Neutrophil (primary cell): ENCODE measurements at regions not wholly inside any gene's neighbourhood (a gene's known extent, or its start where the extent isn't known, plus 50 kb on each side); places are given as distances from the start of the nearest gene placed in this dataset.
"Not testable (repeated sequence)": the region's sequence is repeated elsewhere in the genome, so short reads cannot be mapped to it uniquely, and the experiment has no call there.

ENCODE experiments used
- H3K27ac ChIP-seq: fragments of 200-600 bp; sonication (generic); 2 replicates; pipeline ENCODE4 v1.5.1; 2016; ENCODE audit warnings: mild to moderate bottlenecking, moderate library complexity
- H3K27me3 ChIP-seq: fragments of 200-600 bp; sonication (generic); 2 replicates; pipeline ENCODE4 v1.6.0; 2016; ENCODE audit warnings: mild to moderate bottlenecking
- H3K36me3 ChIP-seq: fragments of 200-600 bp; sonication (generic); 2 replicates; pipeline ENCODE4 v1.5.1; 2017
- H3K4me1 ChIP-seq, 2 experiments: fragments of 200-600 bp in 1 of 2; sonication (generic) in 1 of 2; 1 replicate in 1 of 2; 2 replicates in 1 of 2; pipeline versions ENCODE4 v1.5.1 to v1.6.1; 2013 to 2016; ENCODE audit warnings: low read depth in 1 of 2, low read length in 1 of 2, mild to moderate bottlenecking in 1 of 2, moderate library complexity in 1 of 2; ENCODE audit not compliant: control insufficient read depth in 1 of 2, insufficient read depth in 1 of 2
- H3K4me3 ChIP-seq, 2 experiments: fragments of 200-600 bp in 1 of 2; sonication (generic) in 1 of 2; 1 replicate in 1 of 2; 2 replicates in 1 of 2; pipeline ENCODE4 v1.5.1; 2013 to 2016; ENCODE audit warnings: low read depth in 1 of 2, low read length in 1 of 2, mild to moderate bottlenecking in 1 of 2, moderate library complexity in 1 of 2
- H3K9me3 ChIP-seq: fragments of 200-600 bp; sonication (generic); 2 replicates; pipeline ENCODE4 v1.5.1; 2016

- H3K27me3 ChIP-seq, H3K4me1 ChIP-seq, H3K9me3 ChIP-seq, H3K27ac ChIP-seq, H3K36me3 ChIP-seq, H3K4me3 ChIP-seq: not testable (repeated sequence)
These were observed 77.4 kb downstream of the LAT start for GRCh38 chr16:29062235-29062634.

- not testable (repeated sequence) for H3K27ac ChIP-seq, H3K4me3 ChIP-seq, H3K27me3 ChIP-seq, H3K4me1 ChIP-seq, H3K9me3 ChIP-seq, H3K36me3 ChIP-seq
These were observed 76.6 kb downstream of the LAT start for GRCh38 chr16:29061467-29061921.

GRCh38 chr16:29060022-29060810 is 75.4 kb downstream of the LAT start:
- not testable (repeated sequence) for H3K27ac ChIP-seq, H3K9me3 ChIP-seq, H3K4me3 ChIP-seq, H3K36me3 ChIP-seq, H3K27me3 ChIP-seq, H3K4me1 ChIP-seq

GRCh38 chr16:29059575-29059974 is 74.7 kb downstream of the LAT start:
- H3K27me3 ChIP-seq, H3K4me3 ChIP-seq, H3K4me1 ChIP-seq, H3K9me3 ChIP-seq, H3K27ac ChIP-seq, H3K36me3 ChIP-seq: not testable (repeated sequence)
